ENCODE measurements at regions not wholly inside any gene's neighbourhood (a gene's known extent, or its start where the extent isn't known, plus 50 kb on each side); places are given as distances from the start of the nearest gene placed in this dataset.

- Mint-ChIP-seq H3K27ac (ENCODE audit: unreplicated experiment) (no peak overlapping the region), H3K36me3 (ENCODE audit: low read depth) (peaks cover 3% of the 10 kb centered on the region)
Measured at GRCh38 chr10:107480781-107481180, 316.3 kb upstream of the SORCS1 start.

GRCh38 chr10:107477266-107477665 is 312.8 kb upstream of the SORCS1 start:
- Mint-ChIP-seq H3K27ac (ENCODE audit: unreplicated experiment) (no peak overlapping the region), H3K36me3 (ENCODE audit: low read depth) (no peaks in the 10 kb centered on the region), H3K4me1 (no peaks in the 10 kb centered on the region), H3K9me3 (peaks cover 2% of the 10 kb centered on the region), H3K27me3 (ENCODE audit: low read depth) (no peaks in the 10 kb centered on the region), H3K4me3 (no peak overlapping the region)
- DNase-seq (ENCODE audit: low read depth, low spot score), result no peak
- no peak for TF ChIP-seq CTCF (conservative IDR thresholded peaks at IDR 0.05)

More at GRCh38 chr10:107480781-107481180, 316.3 kb upstream of the SORCS1 start:
- Mint-ChIP-seq H3K9me3 (peaks cover 12% of the 10 kb centered on the region), H3K4me3 (no peak overlapping the region), H3K4me1 (peaks cover 12% of the 10 kb centered on the region), H3K27me3 (ENCODE audit: low read depth) (no peaks in the 10 kb centered on the region)
- no peak for TF ChIP-seq CTCF (conservative IDR thresholded peaks at IDR 0.05)
- DNase-seq (ENCODE audit: low read depth, low spot score), result no peak

- no peak overlapping the region for H3K27ac Mint-ChIP-seq (ENCODE audit: unreplicated experiment)
- H3K4me1 Mint-ChIP-seq, result no peaks in the 10 kb centered on the region
- TF ChIP-seq CTCF (conservative IDR thresholded peaks at IDR 0.05), result no peak
- DNase-seq (ENCODE audit: low read depth, low spot score), result no peak
- H3K27me3 Mint-ChIP-seq (ENCODE audit: low read depth), result no peaks in the 10 kb centered on the region
- no peaks in the 10 kb centered on the region for H3K36me3 Mint-ChIP-seq (ENCODE audit: low read depth)
- no peak overlapping the region for H3K4me3 Mint-ChIP-seq
- H3K9me3 Mint-ChIP-seq, result peaks cover 2% of the 10 kb centered on the region
Measured at GRCh38 chr10:107476408-107476807, 311.9 kb upstream of the SORCS1 start.

- no peak for TF ChIP-seq CTCF (conservative IDR thresholded peaks at IDR 0.05)
- DNase-seq (ENCODE audit: low read depth, low spot score), result no peak
- Mint-ChIP-seq H3K27ac (ENCODE audit: unreplicated experiment) (no peak overlapping the region), H3K4me3 (no peak overlapping the region), H3K4me1 (no peaks in the 10 kb centered on the region), H3K9me3 (no peaks in the 10 kb centered on the region), H3K27me3 (ENCODE audit: low read depth) (no peaks in the 10 kb centered on the region), H3K36me3 (ENCODE audit: low read depth) (no peaks in the 10 kb centered on the region)
Measured at GRCh38 chr10:107474650-107475049, 310.1 kb upstream of the SORCS1 start.

- no peak for TF ChIP-seq CTCF (conservative IDR thresholded peaks at IDR 0.05)
- H3K4me1 Mint-ChIP-seq, result no peaks in the 10 kb centered on the region
- no peaks in the 10 kb centered on the region for H3K9me3 Mint-ChIP-seq
- H3K27me3 Mint-ChIP-seq (ENCODE audit: low read depth), result no peaks in the 10 kb centered on the region
- no peak for DNase-seq (ENCODE audit: low read depth, low spot score)
- no peaks in the 10 kb centered on the region for H3K36me3 Mint-ChIP-seq (ENCODE audit: low read depth)
- no peak overlapping the region for H3K27ac Mint-ChIP-seq (ENCODE audit: unreplicated experiment)
- H3K4me3 Mint-ChIP-seq, result no peak overlapping the region
Measured at GRCh38 chr10:107473225-107473624, 308.7 kb upstream of the SORCS1 start.

GRCh38 chr10:107471911-107472310 is 307.4 kb upstream of the SORCS1 start:
- no peak for TF ChIP-seq CTCF (conservative IDR thresholded peaks at IDR 0.05)
- Mint-ChIP-seq H3K36me3 (ENCODE audit: low read depth) (no peaks in the 10 kb centered on the region), H3K27me3 (ENCODE audit: low read depth) (no peaks in the 10 kb centered on the region), H3K4me1 (no peaks in the 10 kb centered on the region), H3K27ac (ENCODE audit: unreplicated experiment) (no peak overlapping the region), H3K9me3 (no peaks in the 10 kb centered on the region), H3K4me3 (no peak overlapping the region)
- no peak for DNase-seq (ENCODE audit: low read depth, low spot score)

Measured in neural crest cell (in vitro differentiated cells).